ENCODE measurements at regions not wholly inside any gene's neighbourhood (a gene's known extent, or its start where the extent isn't known, plus 50 kb on each side); places are given as distances from the start of the nearest gene placed in this dataset.

- CTCF ChIA-PET, result interaction anchor here (0.6 kb wide), 1 partner anchor 14 kb away, joined by 4 read pairs; no protein-coding TSS in a partner anchor
- Histone ChIP-seq H3K4me1 (ENCODE audit: insufficient read depth, low read length, poor library complexity, severe bottlenecking) (peaks cover 4% of the 10 kb centered on the region), H3K27me3 (replicated peaks; ENCODE audit: insufficient read depth, low read depth, low read length, poor library complexity) (no peaks in the 10 kb centered on the region), H3K4me3 (ENCODE audit: low read depth, low read length, poor library complexity, severe bottlenecking) (no peak overlapping the region), H3K9me3 (ENCODE audit: low read depth, low read length, poor library complexity, severe bottlenecking) (no peaks in the 10 kb centered on the region), H3K36me3 (ENCODE audit: insufficient read depth, low read length, poor library complexity, severe bottlenecking) (no peaks in the 10 kb centered on the region), H3K27ac (ENCODE audit: low read depth, low read length, poor library complexity, severe bottlenecking) (no peak overlapping the region)
- TF ChIP-seq EZH2 (IDR thresholded peaks at IDR 0.05; ENCODE audit: borderline replicate concordance, low read depth, low read length, poor library complexity, severe bottlenecking), result no peak
- TF ChIP-seq, protein P1, sequence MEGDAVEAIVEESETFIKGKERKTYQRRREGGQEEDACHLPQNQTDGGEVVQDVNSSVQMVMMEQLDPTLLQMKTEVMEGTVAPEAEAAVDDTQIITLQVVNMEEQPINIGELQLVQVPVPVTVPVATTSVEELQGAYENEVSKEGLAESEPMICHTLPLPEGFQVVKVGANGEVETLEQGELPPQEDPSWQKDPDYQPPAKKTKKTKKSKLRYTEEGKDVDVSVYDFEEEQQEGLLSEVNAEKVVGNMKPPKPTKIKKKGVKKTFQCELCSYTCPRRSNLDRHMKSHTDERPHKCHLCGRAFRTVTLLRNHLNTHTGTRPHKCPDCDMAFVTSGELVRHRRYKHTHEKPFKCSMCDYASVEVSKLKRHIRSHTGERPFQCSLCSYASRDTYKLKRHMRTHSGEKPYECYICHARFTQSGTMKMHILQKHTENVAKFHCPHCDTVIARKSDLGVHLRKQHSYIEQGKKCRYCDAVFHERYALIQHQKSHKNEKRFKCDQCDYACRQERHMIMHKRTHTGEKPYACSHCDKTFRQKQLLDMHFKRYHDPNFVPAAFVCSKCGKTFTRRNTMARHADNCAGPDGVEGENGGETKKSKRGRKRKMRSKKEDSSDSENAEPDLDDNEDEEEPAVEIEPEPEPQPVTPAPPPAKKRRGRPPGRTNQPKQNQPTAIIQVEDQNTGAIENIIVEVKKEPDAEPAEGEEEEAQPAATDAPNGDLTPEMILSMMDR (conservative IDR thresholded peaks at IDR 0.05; ENCODE audit: low read depth, low read length), result no peak
- no TSS peak for BruUV-seq (replicated peaks)
- intact Hi-C loops (cut with micrococcal nuclease; ENCODE audit: unreplicated experiment), result no loop called here
- no peak for DNase-seq (ENCODE audit: low spot score)
- POLR2A ChIA-PET (ENCODE audit: low non-redundant PET), result no interaction called here
These were observed 316.8 kb upstream of the EMCN start for GRCh38 chr4:100834616-100835015.

- ChIA-PET POLR2A (ENCODE audit: low non-redundant PET) (no interaction called here), CTCF (no interaction called here)
- Histone ChIP-seq H3K4me3 (ENCODE audit: low read depth, low read length, poor library complexity, severe bottlenecking) (no peak overlapping the region), H3K27me3 (replicated peaks; ENCODE audit: insufficient read depth, low read depth, low read length, poor library complexity) (no peaks in the 10 kb centered on the region), H3K27ac (ENCODE audit: low read depth, low read length, poor library complexity, severe bottlenecking) (no peak overlapping the region), H3K9me3 (ENCODE audit: low read depth, low read length, poor library complexity, severe bottlenecking) (no peaks in the 10 kb centered on the region), H3K4me1 (ENCODE audit: insufficient read depth, low read length, poor library complexity, severe bottlenecking) (peaks cover 4% of the 10 kb centered on the region), H3K36me3 (ENCODE audit: insufficient read depth, low read length, poor library complexity, severe bottlenecking) (no peaks in the 10 kb centered on the region)
- DNase-seq (ENCODE audit: low spot score), result no peak
- BruUV-seq (replicated peaks), result no TSS peak
- TF ChIP-seq EZH2 (IDR thresholded peaks at IDR 0.05; ENCODE audit: borderline replicate concordance, low read depth, low read length, poor library complexity, severe bottlenecking), result no peak
- TF ChIP-seq, protein P1 (conservative IDR thresholded peaks at IDR 0.05; ENCODE audit: low read depth, low read length), result no peak
- intact Hi-C loops (cut with micrococcal nuclease; ENCODE audit: unreplicated experiment), result no loop called here
These were observed 316.1 kb upstream of the EMCN start for GRCh38 chr4:100833906-100834305.

- intact Hi-C loops (cut with micrococcal nuclease; ENCODE audit: unreplicated experiment), result no loop called here
- ChIA-PET CTCF (no interaction called here), POLR2A (ENCODE audit: low non-redundant PET) (no interaction called here)
- Histone ChIP-seq H3K9me3 (ENCODE audit: low read depth, low read length, poor library complexity, severe bottlenecking) (no peaks in the 10 kb centered on the region), H3K4me1 (ENCODE audit: insufficient read depth, low read length, poor library complexity, severe bottlenecking) (no peaks in the 10 kb centered on the region), H3K4me3 (ENCODE audit: low read depth, low read length, poor library complexity, severe bottlenecking) (no peak overlapping the region), H3K27ac (ENCODE audit: low read depth, low read length, poor library complexity, severe bottlenecking) (no peak overlapping the region), H3K27me3 (replicated peaks; ENCODE audit: insufficient read depth, low read depth, low read length, poor library complexity) (no peaks in the 10 kb centered on the region), H3K36me3 (ENCODE audit: insufficient read depth, low read length, poor library complexity, severe bottlenecking) (no peaks in the 10 kb centered on the region)
- BruUV-seq (replicated peaks), result no TSS peak
- DNase-seq (ENCODE audit: low spot score), result no peak
- TF ChIP-seq EZH2 (IDR thresholded peaks at IDR 0.05; ENCODE audit: borderline replicate concordance, low read depth, low read length, poor library complexity, severe bottlenecking), result no peak
- TF ChIP-seq, protein P1 (conservative IDR thresholded peaks at IDR 0.05; ENCODE audit: low read depth, low read length), result no peak
These were observed 311.3 kb upstream of the EMCN start for GRCh38 chr4:100828986-100829685.
